ENCODE measurements at regions not wholly inside any gene's neighbourhood (a gene's known extent, or its start where the extent isn't known, plus 50 kb on each side); places are given as distances from the start of the nearest gene placed in this dataset.

DNA sequence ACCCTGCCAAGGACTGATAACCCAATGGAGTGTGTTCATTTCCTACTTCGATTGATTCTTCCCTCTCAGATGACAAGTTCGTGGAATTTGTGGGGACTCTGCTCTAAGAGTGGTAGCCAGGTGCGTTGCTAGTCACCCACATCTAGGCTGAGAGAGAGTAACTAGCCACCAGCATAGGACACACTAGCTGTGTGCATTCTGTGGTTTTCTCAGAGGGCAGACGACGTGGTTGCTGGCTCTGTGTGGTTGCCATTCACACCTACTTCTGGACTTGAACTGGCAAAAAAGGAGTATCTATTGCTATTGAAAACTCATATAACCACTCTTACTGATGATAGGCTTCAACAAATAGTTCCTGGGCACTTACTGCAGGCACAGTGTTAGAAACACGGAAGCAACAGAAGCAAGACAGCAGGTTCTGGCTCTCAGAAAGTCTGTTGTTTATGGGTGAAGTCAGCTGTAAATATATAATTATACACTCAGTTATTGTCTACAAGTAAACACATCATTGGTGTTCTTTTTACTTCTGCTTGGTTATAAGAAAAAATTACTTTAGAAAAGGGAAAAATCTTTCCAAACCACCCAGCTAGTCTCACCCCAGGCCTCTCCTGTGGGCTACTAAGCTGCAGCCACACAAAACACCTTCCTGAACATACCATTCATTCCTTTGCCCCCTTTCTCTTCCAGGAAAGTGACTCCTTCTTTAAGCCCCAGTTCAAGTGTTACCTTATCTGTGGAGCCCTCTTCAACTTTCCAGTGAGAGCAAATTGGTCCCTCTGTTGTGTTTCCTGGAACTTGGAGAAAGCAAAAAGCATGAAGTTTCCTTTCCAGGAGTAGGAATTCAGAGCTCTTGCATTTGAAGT lies 151.1 kb upstream of the HAPLN1 start:
- TF ChIP-seq CTCF (tag by site-specific recombination; IDR thresholded peaks at IDR 0.05) (no peak), ZNF274 (IDR thresholded peaks at IDR 0.05; ENCODE audit: low read length) (no peak), ZNF274 (tag by site-specific recombination; IDR thresholded peaks at IDR 0.05; ENCODE audit: borderline replicate concordance) (no peak), ZFHX2 (tag by site-specific recombination; conservative IDR thresholded peaks at IDR 0.05) (no peak), PRDM1 (tag by site-specific recombination; IDR thresholded peaks at IDR 0.05) (no peak), MEIS1 (CRISPR knock-in tag; IDR thresholded peaks at IDR 0.05; ENCODE audit: borderline replicate concordance) (no peak), ZNF239 (tag by site-specific recombination; IDR thresholded peaks at IDR 0.05) (no peak), ZNF830 (tag by site-specific recombination; IDR thresholded peaks at IDR 0.05; ENCODE audit: low read depth) (no peak), ZNF707 (tag by site-specific recombination; IDR thresholded peaks at IDR 0.05) (no peak)
- TF ChIP-seq, protein P1, sequence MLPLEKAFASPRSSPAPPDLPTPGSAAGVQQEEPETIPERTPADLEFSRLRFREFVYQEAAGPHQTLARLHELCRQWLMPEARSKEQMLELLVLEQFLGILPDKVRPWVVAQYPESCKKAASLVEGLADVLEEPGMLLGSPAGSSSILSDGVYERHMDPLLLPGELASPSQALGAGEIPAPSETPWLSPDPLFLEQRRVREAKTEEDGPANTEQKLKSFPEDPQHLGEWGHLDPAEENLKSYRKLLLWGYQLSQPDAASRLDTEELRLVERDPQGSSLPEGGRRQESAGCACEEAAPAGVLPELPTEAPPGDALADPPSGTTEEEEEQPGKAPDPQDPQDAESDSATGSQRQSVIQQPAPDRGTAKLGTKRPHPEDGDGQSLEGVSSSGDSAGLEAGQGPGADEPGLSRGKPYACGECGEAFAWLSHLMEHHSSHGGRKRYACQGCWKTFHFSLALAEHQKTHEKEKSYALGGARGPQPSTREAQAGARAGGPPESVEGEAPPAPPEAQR (tag by site-specific recombination; IDR thresholded peaks at IDR 0.05), result no peak
- TF ChIP-seq, protein P2, sequence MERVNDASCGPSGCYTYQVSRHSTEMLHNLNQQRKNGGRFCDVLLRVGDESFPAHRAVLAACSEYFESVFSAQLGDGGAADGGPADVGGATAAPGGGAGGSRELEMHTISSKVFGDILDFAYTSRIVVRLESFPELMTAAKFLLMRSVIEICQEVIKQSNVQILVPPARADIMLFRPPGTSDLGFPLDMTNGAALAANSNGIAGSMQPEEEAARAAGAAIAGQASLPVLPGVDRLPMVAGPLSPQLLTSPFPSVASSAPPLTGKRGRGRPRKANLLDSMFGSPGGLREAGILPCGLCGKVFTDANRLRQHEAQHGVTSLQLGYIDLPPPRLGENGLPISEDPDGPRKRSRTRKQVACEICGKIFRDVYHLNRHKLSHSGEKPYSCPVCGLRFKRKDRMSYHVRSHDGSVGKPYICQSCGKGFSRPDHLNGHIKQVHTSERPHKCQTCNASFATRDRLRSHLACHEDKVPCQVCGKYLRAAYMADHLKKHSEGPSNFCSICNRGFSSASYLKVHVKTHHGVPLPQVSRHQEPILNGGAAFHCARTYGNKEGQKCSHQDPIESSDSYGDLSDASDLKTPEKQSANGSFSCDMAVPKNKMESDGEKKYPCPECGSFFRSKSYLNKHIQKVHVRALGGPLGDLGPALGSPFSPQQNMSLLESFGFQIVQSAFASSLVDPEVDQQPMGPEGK (tag by site-specific recombination; IDR thresholded peaks at IDR 0.05), result no peak
